IMR-90 (cell line): ENCODE measurements at regions not wholly inside any gene's neighbourhood (a gene's known extent, or its start where the extent isn't known, plus 50 kb on each side); places are given as distances from the start of the nearest gene placed in this dataset.

Experiments
- ATAC-seq: fragments of 200-7000 bp; cut with Tn5 transposase; 2 replicates; pipeline ENCODE4 v1.9.1; 2020; ENCODE audit warnings: low read depth, mild to moderate bottlenecking, moderate library complexity
- BruUV-seq: library from RNA; stranded (reverse); fragments of 400-500 nt; replicated peaks from 2 replicates; lab custom pipeline; 2021; lab: Mats Ljungman, UMichigan
- CTCF ChIA-PET: fragments of 300-600 bp; formaldehyde crosslinking; extraction: SDS; loops from one replicate; lab custom pipeline; 2021; ENCODE audit warnings: antibody characterized with exemption; lab: Yijun Ruan, JAX
- POLR2A ChIA-PET: fragments of 300-600 bp; sonication (Branson Sonifier 250); formaldehyde crosslinking; loops from one replicate; lab custom pipeline; 2022; ENCODE audit warnings: antibody characterized with exemption; ENCODE audit not compliant: unreplicated experiment; lab: Charles Lee
- DNase-seq: peaks from one replicate; pipeline ENCODE4 v3.0.0; 2013
- H2AFZ ChIP-seq: replicated peaks from 2 replicates; pipeline ENCODE3; 2013; ENCODE audit warnings: low read length, mild to moderate bottlenecking; ENCODE audit not compliant: poor library complexity
- H2AK5ac ChIP-seq: 2 replicates; pipeline ENCODE4 v1.6.1; 2013; ENCODE audit warnings: low read depth, low read length, inconsistent platforms
- H2AK9ac ChIP-seq: replicated peaks from 2 replicates; pipeline ENCODE3; 2013; ENCODE audit warnings: mild to moderate bottlenecking, low read depth, low read length, moderate library complexity; ENCODE audit not compliant: poor library complexity
- H2BK120ac ChIP-seq: 2 replicates; pipeline ENCODE4 v1.6.1; 2013; ENCODE audit warnings: low read depth, low read length, inconsistent platforms
- H2BK15ac ChIP-seq: 3 replicates; pipeline ENCODE4 v1.6.1; 2013; ENCODE audit warnings: low read depth, low read length, inconsistent platforms
- H2BK20ac ChIP-seq: 2 replicates; pipeline ENCODE4 v1.6.1; 2013; ENCODE audit warnings: low read depth, mild to moderate bottlenecking, inconsistent platforms, low read length, moderate library complexity
- H2BK5ac ChIP-seq: 2 replicates; pipeline ENCODE4 v1.6.1; 2013; ENCODE audit warnings: mild to moderate bottlenecking, low read depth, low read length, inconsistent platforms; ENCODE audit not compliant: poor library complexity, severe bottlenecking
- H3K14ac ChIP-seq: replicated peaks from 2 replicates; pipeline ENCODE4 v1.6.1; 2013; ENCODE audit warnings: low read depth, low read length, inconsistent platforms
- H3K18ac ChIP-seq: 2 replicates; pipeline ENCODE4 v1.6.1; 2013; ENCODE audit warnings: low read depth, low read length, control low read depth
- H3K23ac ChIP-seq: 2 replicates; pipeline ENCODE4 v1.6.1; 2013; ENCODE audit warnings: low read depth, low read length, inconsistent platforms
- H3K27ac ChIP-seq: 2 replicates; pipeline ENCODE4 v1.5.1; 2013; ENCODE audit warnings: mild to moderate bottlenecking, control low read depth, low read length; ENCODE audit not compliant: insufficient read depth
- H3K27me3 ChIP-seq: 2 replicates; pipeline ENCODE4 v1.6.1; 2013; ENCODE audit warnings: low read length; ENCODE audit not compliant: control insufficient read depth, insufficient read depth
- H3K36me3 ChIP-seq: 2 replicates; pipeline ENCODE4 v1.6.1; 2013; ENCODE audit warnings: low read length, mixed read lengths; ENCODE audit not compliant: control insufficient read depth, insufficient read depth
- H3K4ac ChIP-seq: 2 replicates; pipeline ENCODE4 v1.6.1; 2013; ENCODE audit warnings: low read depth, low read length, inconsistent platforms
- H3K4me1 ChIP-seq: 2 replicates; pipeline ENCODE4 v1.6.1; 2013; ENCODE audit warnings: low read length, mixed read lengths; ENCODE audit not compliant: control insufficient read depth, insufficient read depth
- H3K4me2 ChIP-seq: 2 replicates; pipeline ENCODE4 v1.6.1; 2013; ENCODE audit warnings: low read depth, mild to moderate bottlenecking, control low read depth, low read length, moderate library complexity
- H3K4me3 ChIP-seq: 2 replicates; pipeline ENCODE4 v1.5.1; 2013; ENCODE audit warnings: low read depth, mild to moderate bottlenecking, control low read depth, low read length, moderate library complexity; ENCODE audit not compliant: insufficient read depth
- H3K56ac ChIP-seq: 2 replicates; pipeline ENCODE4 v1.6.1; 2013; ENCODE audit warnings: low read length, inconsistent platforms; ENCODE audit not compliant: insufficient read depth; ENCODE audit errors: extremely low read depth
- H3K79me1 ChIP-seq, 2 experiments: 2 replicates each; pipeline ENCODE4 v1.6.1; 2013; ENCODE audit warnings: low read length in 2 of 2, inconsistent platforms in 1 of 2, low read depth in 1 of 2
- H3K9ac ChIP-seq: 2 replicates; pipeline ENCODE4 v1.6.1; 2013; ENCODE audit warnings: low read depth, low read length, control low read depth
- H3K9me1 ChIP-seq: 2 replicates; pipeline ENCODE4 v1.6.1; 2013; ENCODE audit warnings: low read length, inconsistent platforms; ENCODE audit not compliant: insufficient read depth
- H3K9me3 ChIP-seq: 2 replicates; pipeline ENCODE4 v1.6.1; 2013; ENCODE audit warnings: low read length; ENCODE audit not compliant: control insufficient read depth, insufficient read depth
- H4K20me1 ChIP-seq: 2 replicates; pipeline ENCODE4 v1.6.1; 2013; ENCODE audit warnings: low read length, inconsistent platforms; ENCODE audit not compliant: insufficient read depth
- H4K5ac ChIP-seq: 2 replicates; pipeline ENCODE4 v1.6.1; 2013; ENCODE audit warnings: mild to moderate bottlenecking, low read depth, low read length, control low read depth
- H4K8ac ChIP-seq, 2 experiments: 2 replicates each; pipeline ENCODE4 v1.6.1; 2013; ENCODE audit warnings: low read depth in 2 of 2, low read length in 2 of 2, control low read depth in 1 of 2, inconsistent platforms in 1 of 2
- H4K91ac ChIP-seq: 2 replicates; pipeline ENCODE4 v1.6.1; 2013; ENCODE audit warnings: low read depth, low read length, inconsistent platforms; ENCODE audit not compliant: insufficient read depth
- CEBPB ChIP-seq: IDR thresholded peaks from 2 replicates; pipeline ENCODE4 v1.6.1; 2012; ENCODE audit warnings: low read depth, low read length, improper control_type of control experiment
- CTCF ChIP-seq: conservative IDR thresholded peaks from 2 replicates; pipeline ENCODE4 v1.5.1; 2012; ENCODE audit warnings: mild to moderate bottlenecking, low read depth, low read length, improper control_type of control experiment
- ELK1 ChIP-seq: fragments of 150-350 bp; IDR thresholded peaks from 2 replicates; pipeline ENCODE4 v1.6.1; 2016; ENCODE audit warnings: low read depth, mild to moderate bottlenecking, low read length, moderate library complexity, borderline replicate concordance
- MAFK ChIP-seq: IDR thresholded peaks from 2 replicates; pipeline ENCODE4 v1.6.1; 2012; ENCODE audit warnings: low read depth, low read length, improper control_type of control experiment
- MAZ ChIP-seq: IDR thresholded peaks from 2 replicates; pipeline ENCODE4 v1.6.1; 2012; ENCODE audit warnings: low read depth, mild to moderate bottlenecking, low read length, improper control_type of control experiment, moderate library complexity, borderline replicate concordance
- MXI1 ChIP-seq: IDR thresholded peaks from 2 replicates; pipeline ENCODE4 v1.6.1; 2012; ENCODE audit warnings: low read depth, mild to moderate bottlenecking, low read length, moderate library complexity, borderline replicate concordance
- POLR2A ChIP-seq: IDR thresholded peaks from 2 replicates; pipeline ENCODE4 v1.6.1; 2012; ENCODE audit warnings: mild to moderate bottlenecking, low read depth, low read length
- RAD21 ChIP-seq: IDR thresholded peaks from 2 replicates; pipeline ENCODE4 v1.6.1; 2012; ENCODE audit warnings: low read length, improper control_type of control experiment
- RCOR1 ChIP-seq: IDR thresholded peaks from 2 replicates; pipeline ENCODE4 v1.6.1; 2012; ENCODE audit warnings: mild to moderate bottlenecking, low read length, improper control_type of control experiment; ENCODE audit not compliant: insufficient replicate concordance
- RFX5 ChIP-seq: IDR thresholded peaks from 2 replicates; pipeline ENCODE4 v1.8.0; 2012; ENCODE audit warnings: low read depth, mild to moderate bottlenecking, low read length, moderate library complexity
- USF2 ChIP-seq: fragments of 150-350 bp; IDR thresholded peaks from 2 replicates; pipeline ENCODE4 v1.6.1; 2017; ENCODE audit warnings: mild to moderate bottlenecking, antibody characterized with exemption, low read length, low read depth
- WGBS, 2 experiments: methylation state at CpG; one replicate each; pipeline versions ENCODE4 v1.1.5 to v1.1.7; 2013; ENCODE audit warnings: missing lambda C conversion rate in 2 of 2; ENCODE audit not compliant: insufficient read length in 1 of 2; ENCODE audit errors: extremely low coverage in 2 of 2; 5-methylcytosine and 5-hydroxymethylcytosine counted together
- dilution Hi-C: fragments of 300-500 bp; cut with HindIII; formaldehyde crosslinking; loops from one replicate; pipeline ENCODE4 v1.14.3; 2018; ENCODE audit warnings: low sequenced_read_pairs; ENCODE audit not compliant: unreplicated experiment
- in situ Hi-C: fragments of 300-500 bp; cut with MboI; formaldehyde crosslinking; loops from 3 replicates; pipeline ENCODE4 v1.14.3; 2019; ENCODE audit warnings: low sequenced_read_pairs, inconsistent platforms, mixed read lengths
- intact Hi-C: fragments of 100-400 bp; cut with micrococcal nuclease; formaldehyde crosslinking; loops from 2 replicates; pipeline ENCODE4 v1.10.0; 2022

- WGBS, 2 experiments, result no CpG with 5 or more reads among the region's 6 CpGs
Observed at GRCh38 chr21:28821276-28822122, 171.2 kb downstream of the LTN1 start.

More at GRCh38 chr21:28821276-28822122, 171.2 kb downstream of the LTN1 start:
- Histone ChIP-seq H2AK9ac (no peak overlapping the region), H2BK120ac (no peak overlapping the region), H3K4me2 (no peak overlapping the region), H3K27ac (0 out of 2 replicates have a peak overlapping the region, but pooled peaks have one; percentile 13), H3K18ac (peak overlapping the region; percentile 56), H2BK5ac (no peak overlapping the region), H3K4me3 (no peak overlapping the region), H3K23ac (no peak overlapping the region), H3K36me3 (no peaks in the 10 kb centered on the region), H3K4me1 (peaks cover 15% of the 10 kb centered on the region), H3K9me3 (no peaks in the 10 kb centered on the region), H2AFZ (no peak overlapping the region), H4K20me1 (no peaks in the 10 kb centered on the region), H3K56ac (no peak overlapping the region), H4K5ac (no peak overlapping the region), H3K14ac (no peak overlapping the region), H3K27me3 (no peaks in the 10 kb centered on the region), H3K9me1 (no peaks in the 10 kb centered on the region), H2AK5ac (no peak overlapping the region), H4K91ac (no peak overlapping the region), H2BK20ac (no peak overlapping the region), H2BK15ac (no peak overlapping the region), H3K9ac (no peak overlapping the region), H3K79me1 (no peaks in the 10 kb centered on the region), H3K4ac (no peak overlapping the region), H4K8ac (no peak overlapping the region)
- DNase-seq (no peak), ATAC-seq (no peak)
- in situ Hi-C loops (no loop called here), intact Hi-C loops (loop anchor here (5.0 kb wide), 1 partner anchor 61 kb away; no protein-coding TSS in a partner anchor), dilution Hi-C loops (no loop called here)
- BruUV-seq, result no TSS peak
- ChIA-PET CTCF (no interaction called here), POLR2A (no interaction called here)
- TF ChIP-seq MAFK, result no peak
- no peak for TF ChIP-seq CTCF
- no peak for TF ChIP-seq USF2
- no peak for TF ChIP-seq CEBPB
- no peak for TF ChIP-seq RFX5
- TF ChIP-seq ELK1, result no peak
- no peak for TF ChIP-seq RCOR1
- no peak for TF ChIP-seq POLR2A
- TF ChIP-seq RAD21, result no peak
- no peak for TF ChIP-seq MXI1
- no peak for TF ChIP-seq MAZ
